ENCODE measurements at regions not wholly inside any gene's neighbourhood (a gene's known extent, or its start where the extent isn't known, plus 50 kb on each side); places are given as distances from the start of the nearest gene placed in this dataset.

- TF ChIP-seq CTCF (IDR thresholded peaks at IDR 0.05), result no peak
- TF ChIP-seq POLR2A (IDR thresholded peaks at IDR 0.05), result no peak
Measured at GRCh38 chr3:118593277-118593670, 441.4 kb downstream of the IGSF11 start.

All from lower leg skin (tissue), 3 donors.